Ascending aorta (tissue), 2 donors: ENCODE measurements at regions not wholly inside any gene's neighbourhood (a gene's known extent, or its start where the extent isn't known, plus 50 kb on each side); places are given as distances from the start of the nearest gene placed in this dataset.

Source experiments
- DNase-seq, 2 donors: peaks; one replicate each; pipeline ENCODE4 v3.0.0-alpha.2; 2019; ENCODE audit warnings: low spot score in 2 of 2
- H3K27ac ChIP-seq, 2 donors: fragments of 200-600 bp; sonication (generic); one replicate each; pipeline ENCODE4 v1.5.1; 2016 to 2017; ENCODE audit warnings: mild to moderate bottlenecking in 1 of 2
- H3K27me3 ChIP-seq: fragments of 200-600 bp; sonication (generic); one replicate; pipeline ENCODE4 v1.5.1; 2017
- H3K36me3 ChIP-seq, 2 donors: fragments of 200-600 bp; sonication (generic); one replicate each; pipeline ENCODE4 v1.5.1; 2016
- H3K4me1 ChIP-seq, 2 donors: fragments of 200-600 bp; sonication (generic); one replicate each; pipeline ENCODE4 v1.5.1; 2016 to 2017; ENCODE audit warnings: mild to moderate bottlenecking in 1 of 2
- H3K4me3 ChIP-seq, 2 donors: fragments of 200-600 bp; sonication (generic); one replicate each; pipeline ENCODE4 v1.5.1; 2016 to 2017; ENCODE audit warnings: mild to moderate bottlenecking in 1 of 2
- H3K9me3 ChIP-seq, 2 donors: fragments of 200-600 bp; sonication (generic); one replicate each; pipeline ENCODE4 v1.5.1; 2016
- CTCF ChIP-seq, 3 experiments: fragments of 200-600 bp in 2 of 3; fragments of 450-650 bp in 1 of 3; sonication (generic) in 2 of 3; IDR thresholded peaks; one replicate each; pipeline ENCODE4 v1.5.1; 2016 to 2019; ENCODE audit warnings: antibody characterized with exemption in 3 of 3, mild to moderate bottlenecking in 1 of 3, moderate library complexity in 1 of 3
- intact Hi-C: fragments of 100-400 bp; cut with DNase I; formaldehyde crosslinking; loops from one replicate; pipeline ENCODE4 v1.15.1; 2023

GRCh38 chr5:115430374-115430773, 114.2 kb downstream of the FEM1C start:
- Histone ChIP-seq H3K4me1 (no peaks in the 10 kb centered on the region), H3K4me3 (no peak overlapping the region), H3K27me3 (no peaks in the 10 kb centered on the region), H3K27ac (no peak overlapping the region), H3K36me3 (no peaks in the 10 kb centered on the region), H3K9me3 (no peaks in the 10 kb centered on the region)
- no peak for TF ChIP-seq CTCF (IDR thresholded peaks at IDR 0.05)
- no peak for DNase-seq
- intact Hi-C loops = no loop called here

GRCh38 chr5:115429345-115429940, 115.1 kb downstream of the FEM1C start:
- Histone ChIP-seq H3K36me3 (no peaks in the 10 kb centered on the region), H3K27me3 (no peaks in the 10 kb centered on the region), H3K4me3 (no peak overlapping the region), H3K9me3 (no peaks in the 10 kb centered on the region), H3K27ac (no peak overlapping the region), H3K4me1 (no peaks in the 10 kb centered on the region)
- TF ChIP-seq CTCF (IDR thresholded peaks at IDR 0.05) = no peak
- DNase-seq = no peak
- intact Hi-C loops = no loop called here

GRCh38 chr5:115428676-115429075, 115.9 kb downstream of the FEM1C start:
- no peaks in the 10 kb centered on the region for H3K4me1 ChIP-seq

GRCh38 chr5:115428248-115428647, 116.3 kb downstream of the FEM1C start:
- no peak for TF ChIP-seq CTCF (IDR thresholded peaks at IDR 0.05)
- H3K27me3 ChIP-seq = no peaks in the 10 kb centered on the region
- intact Hi-C loops = no loop called here
- H3K4me1 ChIP-seq = no peaks in the 10 kb centered on the region
- H3K27ac ChIP-seq = no peak overlapping the region
- no peaks in the 10 kb centered on the region for H3K36me3 ChIP-seq
- no peak for DNase-seq
- H3K4me3 ChIP-seq = no peak overlapping the region
- no peaks in the 10 kb centered on the region for H3K9me3 ChIP-seq

More at GRCh38 chr5:115428676-115429075, 115.9 kb downstream of the FEM1C start:
- Histone ChIP-seq H3K27ac (no peak overlapping the region), H3K36me3 (no peaks in the 10 kb centered on the region), H3K27me3 (no peaks in the 10 kb centered on the region), H3K9me3 (no peaks in the 10 kb centered on the region), H3K4me3 (no peak overlapping the region)
- DNase-seq = no peak
- intact Hi-C loops = no loop called here
- no peak for TF ChIP-seq CTCF (IDR thresholded peaks at IDR 0.05)

- no peaks in the 10 kb centered on the region for H3K9me3 ChIP-seq
- no peak overlapping the region for H3K27ac ChIP-seq
- no peak for DNase-seq
- H3K4me1 ChIP-seq = no peaks in the 10 kb centered on the region
- TF ChIP-seq CTCF (IDR thresholded peaks at IDR 0.05) = no peak
- no peak overlapping the region for H3K4me3 ChIP-seq
- no peaks in the 10 kb centered on the region for H3K36me3 ChIP-seq
- intact Hi-C loops = no loop called here
- no peaks in the 10 kb centered on the region for H3K27me3 ChIP-seq
Observed at GRCh38 chr5:115424446-115424845, 120.1 kb downstream of the FEM1C start.

GRCh38 chr5:115424030-115424429, 120.5 kb downstream of the FEM1C start:
- no peak for TF ChIP-seq CTCF (IDR thresholded peaks at IDR 0.05)
- DNase-seq = no peak
- Histone ChIP-seq H3K4me1 (no peaks in the 10 kb centered on the region), H3K9me3 (no peaks in the 10 kb centered on the region), H3K27ac (no peak overlapping the region), H3K4me3 (no peak overlapping the region), H3K36me3 (no peaks in the 10 kb centered on the region), H3K27me3 (no peaks in the 10 kb centered on the region)
- intact Hi-C loops = no loop called here
